ENCODE measurements at regions not wholly inside any gene's neighbourhood (a gene's known extent, or its start where the extent isn't known, plus 50 kb on each side); places are given as distances from the start of the nearest gene placed in this dataset.

GRCh38 chr16:65728652-65729051 is 606.8 kb upstream of the CDH11 start:
- TF ChIP-seq CTCF (conservative IDR thresholded peaks at IDR 0.05; ENCODE audit: low read length) (no peak), EZH2phosphoT487 (IDR thresholded peaks at IDR 0.05; ENCODE audit: borderline replicate concordance, low read depth, low read length) (no peak)
